ENCODE measurements at regions not wholly inside any gene's neighbourhood (a gene's known extent, or its start where the extent isn't known, plus 50 kb on each side); places are given as distances from the start of the nearest gene placed in this dataset.

- H3K36me3 ChIP-seq (ENCODE audit: control insufficient read depth in 3 of 3, insufficient read depth in 3 of 3, low read length in 3 of 3): no peaks in the 10 kb centered on the region
- no peak overlapping the region for H3K9ac ChIP-seq (ENCODE audit: low read depth in 1 of 3, low read length in 3 of 3)
- H3K4me3 ChIP-seq (ENCODE audit: low read length in 3 of 3): no peak overlapping the region
- no peaks in the 10 kb centered on the region for H3K4me1 ChIP-seq (ENCODE audit: control insufficient read depth in 3 of 3, insufficient read depth in 3 of 3, low read length in 3 of 3)
- no peaks in the 10 kb centered on the region for H3K9me3 ChIP-seq (ENCODE audit: control insufficient read depth in 3 of 3, low read length in 3 of 3)
- H3K27me3 ChIP-seq (ENCODE audit: control insufficient read depth in 3 of 3, insufficient read depth in 3 of 3, low read length in 3 of 3): no peaks in the 10 kb centered on the region
- H3K27ac ChIP-seq (ENCODE audit: low read depth, low read length): no peak overlapping the region
Observed at GRCh38 chr11:128116447-128116846, 470.9 kb downstream of the ETS1 start.

- Histone ChIP-seq H3K4me3 (ENCODE audit: low read length in 3 of 3) (no peak overlapping the region), H3K36me3 (ENCODE audit: control insufficient read depth in 3 of 3, insufficient read depth in 3 of 3, low read length in 3 of 3) (no peaks in the 10 kb centered on the region), H3K27me3 (ENCODE audit: control insufficient read depth in 3 of 3, insufficient read depth in 3 of 3, low read length in 3 of 3) (no peaks in the 10 kb centered on the region), H3K9ac (ENCODE audit: low read depth in 1 of 3, low read length in 3 of 3) (no peak overlapping the region), H3K9me3 (ENCODE audit: control insufficient read depth in 3 of 3, low read length in 3 of 3) (no peaks in the 10 kb centered on the region), H3K27ac (ENCODE audit: low read depth, low read length) (no peak overlapping the region), H3K4me1 (ENCODE audit: control insufficient read depth in 3 of 3, insufficient read depth in 3 of 3, low read length in 3 of 3) (no peaks in the 10 kb centered on the region)
Observed at GRCh38 chr11:128105950-128106349, 481.4 kb downstream of the ETS1 start.

- H3K4me1 ChIP-seq (ENCODE audit: control insufficient read depth in 3 of 3, insufficient read depth in 3 of 3, low read length in 3 of 3): no peaks in the 10 kb centered on the region
- no peak overlapping the region for H3K9ac ChIP-seq (ENCODE audit: low read depth in 1 of 3, low read length in 3 of 3)
- H3K4me3 ChIP-seq (ENCODE audit: low read length in 3 of 3): no peak overlapping the region
- H3K27ac ChIP-seq (ENCODE audit: low read depth, low read length): no peak overlapping the region
- no peaks in the 10 kb centered on the region for H3K9me3 ChIP-seq (ENCODE audit: control insufficient read depth in 3 of 3, low read length in 3 of 3)
- no peaks in the 10 kb centered on the region for H3K27me3 ChIP-seq (ENCODE audit: control insufficient read depth in 3 of 3, insufficient read depth in 3 of 3, low read length in 3 of 3)
- no peaks in the 10 kb centered on the region for H3K36me3 ChIP-seq (ENCODE audit: control insufficient read depth in 3 of 3, insufficient read depth in 3 of 3, low read length in 3 of 3)
Observed at GRCh38 chr11:128105511-128105910, 481.8 kb downstream of the ETS1 start.

- Histone ChIP-seq H3K9ac (ENCODE audit: low read depth in 1 of 3, low read length in 3 of 3) (no peak overlapping the region), H3K4me3 (ENCODE audit: low read length in 3 of 3) (no peak overlapping the region), H3K27ac (ENCODE audit: low read depth, low read length) (no peak overlapping the region), H3K27me3 (ENCODE audit: control insufficient read depth in 3 of 3, insufficient read depth in 3 of 3, low read length in 3 of 3) (no peaks in the 10 kb centered on the region), H3K36me3 (ENCODE audit: control insufficient read depth in 3 of 3, insufficient read depth in 3 of 3, low read length in 3 of 3) (no peaks in the 10 kb centered on the region), H3K4me1 (ENCODE audit: control insufficient read depth in 3 of 3, insufficient read depth in 3 of 3, low read length in 3 of 3) (no peaks in the 10 kb centered on the region), H3K9me3 (ENCODE audit: control insufficient read depth in 3 of 3, low read length in 3 of 3) (no peaks in the 10 kb centered on the region)
Observed at GRCh38 chr11:128103278-128103873, 484.0 kb downstream of the ETS1 start.

- H3K27me3 ChIP-seq (ENCODE audit: control insufficient read depth in 3 of 3, insufficient read depth in 3 of 3, low read length in 3 of 3): no peaks in the 10 kb centered on the region
- H3K9ac ChIP-seq (ENCODE audit: low read depth in 1 of 3, low read length in 3 of 3): no peak overlapping the region
- no peaks in the 10 kb centered on the region for H3K9me3 ChIP-seq (ENCODE audit: control insufficient read depth in 3 of 3, low read length in 3 of 3)
- H3K4me1 ChIP-seq (ENCODE audit: control insufficient read depth in 3 of 3, insufficient read depth in 3 of 3, low read length in 3 of 3): no peaks in the 10 kb centered on the region
- no peak overlapping the region for H3K4me3 ChIP-seq (ENCODE audit: low read length in 3 of 3)
- no peaks in the 10 kb centered on the region for H3K36me3 ChIP-seq (ENCODE audit: control insufficient read depth in 3 of 3, insufficient read depth in 3 of 3, low read length in 3 of 3)
- no peak overlapping the region for H3K27ac ChIP-seq (ENCODE audit: low read depth, low read length)
Observed at GRCh38 chr11:128098781-128099180, 488.6 kb downstream of the ETS1 start.

GRCh38 chr11:128095466-128095981 lies 491.8 kb downstream of the ETS1 start:
- Histone ChIP-seq H3K9ac (ENCODE audit: low read depth in 1 of 3, low read length in 3 of 3) (no peak overlapping the region), H3K4me1 (ENCODE audit: control insufficient read depth in 3 of 3, insufficient read depth in 3 of 3, low read length in 3 of 3) (no peaks in the 10 kb centered on the region), H3K4me3 (ENCODE audit: low read length in 3 of 3) (no peak overlapping the region), H3K27ac (ENCODE audit: low read depth, low read length) (no peak overlapping the region), H3K36me3 (ENCODE audit: control insufficient read depth in 3 of 3, insufficient read depth in 3 of 3, low read length in 3 of 3) (no peaks in the 10 kb centered on the region), H3K9me3 (ENCODE audit: control insufficient read depth in 3 of 3, low read length in 3 of 3) (no peaks in the 10 kb centered on the region), H3K27me3 (ENCODE audit: control insufficient read depth in 3 of 3, insufficient read depth in 3 of 3, low read length in 3 of 3) (no peaks in the 10 kb centered on the region)

- H3K4me1 ChIP-seq (ENCODE audit: control insufficient read depth in 3 of 3, insufficient read depth in 3 of 3, low read length in 3 of 3): no peaks in the 10 kb centered on the region
- H3K9ac ChIP-seq (ENCODE audit: low read depth in 1 of 3, low read length in 3 of 3): no peak overlapping the region
- H3K4me3 ChIP-seq (ENCODE audit: low read length in 3 of 3): no peak overlapping the region
- no peaks in the 10 kb centered on the region for H3K27me3 ChIP-seq (ENCODE audit: control insufficient read depth in 3 of 3, insufficient read depth in 3 of 3, low read length in 3 of 3)
- H3K9me3 ChIP-seq (ENCODE audit: control insufficient read depth in 3 of 3, low read length in 3 of 3): no peaks in the 10 kb centered on the region
- H3K36me3 ChIP-seq (ENCODE audit: control insufficient read depth in 3 of 3, insufficient read depth in 3 of 3, low read length in 3 of 3): no peaks in the 10 kb centered on the region
- H3K27ac ChIP-seq (ENCODE audit: low read depth, low read length): no peak overlapping the region
Observed at GRCh38 chr11:128093689-128094088, 493.7 kb downstream of the ETS1 start.

- Histone ChIP-seq H3K4me1 (ENCODE audit: control insufficient read depth in 3 of 3, insufficient read depth in 3 of 3, low read length in 3 of 3) (no peaks in the 10 kb centered on the region), H3K36me3 (ENCODE audit: control insufficient read depth in 3 of 3, insufficient read depth in 3 of 3, low read length in 3 of 3) (no peaks in the 10 kb centered on the region), H3K27me3 (ENCODE audit: control insufficient read depth in 3 of 3, insufficient read depth in 3 of 3, low read length in 3 of 3) (no peaks in the 10 kb centered on the region), H3K27ac (ENCODE audit: low read depth, low read length) (no peak overlapping the region), H3K4me3 (ENCODE audit: low read length in 3 of 3) (no peak overlapping the region), H3K9me3 (ENCODE audit: control insufficient read depth in 3 of 3, low read length in 3 of 3) (no peaks in the 10 kb centered on the region), H3K9ac (ENCODE audit: low read depth in 1 of 3, low read length in 3 of 3) (no peak overlapping the region)
Observed at GRCh38 chr11:128089962-128090361, 497.4 kb downstream of the ETS1 start.

- no peak overlapping the region for H3K27ac ChIP-seq (ENCODE audit: low read depth, low read length)
- no peaks in the 10 kb centered on the region for H3K4me1 ChIP-seq (ENCODE audit: control insufficient read depth in 3 of 3, insufficient read depth in 3 of 3, low read length in 3 of 3)
- H3K9me3 ChIP-seq (ENCODE audit: control insufficient read depth in 3 of 3, low read length in 3 of 3): no peaks in the 10 kb centered on the region
- no peaks in the 10 kb centered on the region for H3K27me3 ChIP-seq (ENCODE audit: control insufficient read depth in 3 of 3, insufficient read depth in 3 of 3, low read length in 3 of 3)
- H3K9ac ChIP-seq (ENCODE audit: low read depth in 1 of 3, low read length in 3 of 3): no peak overlapping the region
- no peaks in the 10 kb centered on the region for H3K36me3 ChIP-seq (ENCODE audit: control insufficient read depth in 3 of 3, insufficient read depth in 3 of 3, low read length in 3 of 3)
- H3K4me3 ChIP-seq (ENCODE audit: low read length in 3 of 3): no peak overlapping the region
Observed at GRCh38 chr11:128086794-128087193, 500.6 kb downstream of the ETS1 start.

- Histone ChIP-seq H3K9me3 (ENCODE audit: control insufficient read depth in 3 of 3, low read length in 3 of 3) (no peaks in the 10 kb centered on the region), H3K27ac (ENCODE audit: low read depth, low read length) (no peak overlapping the region), H3K4me3 (ENCODE audit: low read length in 3 of 3) (no peak overlapping the region), H3K9ac (ENCODE audit: low read depth in 1 of 3, low read length in 3 of 3) (no peak overlapping the region), H3K27me3 (ENCODE audit: control insufficient read depth in 3 of 3, insufficient read depth in 3 of 3, low read length in 3 of 3) (no peaks in the 10 kb centered on the region), H3K36me3 (ENCODE audit: control insufficient read depth in 3 of 3, insufficient read depth in 3 of 3, low read length in 3 of 3) (no peaks in the 10 kb centered on the region), H3K4me1 (ENCODE audit: control insufficient read depth in 3 of 3, insufficient read depth in 3 of 3, low read length in 3 of 3) (no peaks in the 10 kb centered on the region)
Observed at GRCh38 chr11:128085276-128085675, 502.1 kb downstream of the ETS1 start.
